ENCODE measurements at regions not wholly inside any gene's neighbourhood (a gene's known extent, or its start where the extent isn't known, plus 50 kb on each side); places are given as distances from the start of the nearest gene placed in this dataset.

- no peak for TF ChIP-seq CTCF (IDR thresholded peaks at IDR 0.05)
- TF ChIP-seq POLR2A (IDR thresholded peaks at IDR 0.05), result no peak
These were observed 204.5 kb upstream of the LRRC7 start for GRCh38 chr1:69363236-69363635.
